ENCODE measurements at regions not wholly inside any gene's neighbourhood (a gene's known extent, or its start where the extent isn't known, plus 50 kb on each side); places are given as distances from the start of the nearest gene placed in this dataset.

GRCh38 chr22:44404341-44405020, 91.7 kb upstream of the SHISAL1 start:
- no peak for DNase-seq (ENCODE audit: low spot score)

GRCh38 chr22:44403602-44404329, 91.0 kb upstream of the SHISAL1 start:
- in situ Hi-C loops (cut with HindIII; ENCODE audit: low sequenced_read_pairs): no loop called here
- DNase-seq (ENCODE audit: low spot score): no peak

More at GRCh38 chr22:44404341-44405020, 91.7 kb upstream of the SHISAL1 start:
- in situ Hi-C loops (cut with HindIII; ENCODE audit: low sequenced_read_pairs): no loop called here

- in situ Hi-C loops (cut with HindIII; ENCODE audit: low sequenced_read_pairs): no loop called here
- no peak for DNase-seq (ENCODE audit: low spot score)
These were observed 90.4 kb upstream of the SHISAL1 start for GRCh38 chr22:44403166-44403565.

GRCh38 chr22:44402196-44403111, 89.7 kb upstream of the SHISAL1 start:
- in situ Hi-C loops (cut with HindIII; ENCODE audit: low sequenced_read_pairs): no loop called here
- DNase-seq (ENCODE audit: low spot score): no peak

- DNase-seq (ENCODE audit: low spot score): no peak
- in situ Hi-C loops (cut with HindIII; ENCODE audit: low sequenced_read_pairs): no loop called here
These were observed 89.0 kb upstream of the SHISAL1 start for GRCh38 chr22:44401783-44402110.

- DNase-seq (ENCODE audit: low spot score): no peak
These were observed 88.0 kb upstream of the SHISAL1 start for GRCh38 chr22:44400763-44401060.

GRCh38 chr22:44399906-44400762, 87.4 kb upstream of the SHISAL1 start:
- no peak for DNase-seq (ENCODE audit: low spot score)
- in situ Hi-C loops (cut with HindIII; ENCODE audit: low sequenced_read_pairs): no loop called here

More at GRCh38 chr22:44400763-44401060, 88.0 kb upstream of the SHISAL1 start:
- in situ Hi-C loops (cut with HindIII; ENCODE audit: low sequenced_read_pairs): no loop called here

GRCh38 chr22:44398856-44399837, 86.4 kb upstream of the SHISAL1 start:
- DNase-seq (ENCODE audit: low spot score): no peak
- in situ Hi-C loops (cut with HindIII; ENCODE audit: low sequenced_read_pairs): no loop called here

- no peak for DNase-seq (ENCODE audit: low spot score)
- in situ Hi-C loops (cut with HindIII; ENCODE audit: low sequenced_read_pairs): no loop called here
These were observed 84.3 kb upstream of the SHISAL1 start for GRCh38 chr22:44396727-44397722.

GRCh38 chr22:44396021-44396726, 83.4 kb upstream of the SHISAL1 start:
- in situ Hi-C loops (cut with HindIII; ENCODE audit: low sequenced_read_pairs): no loop called here

GRCh38 chr22:44395118-44396005, 82.6 kb upstream of the SHISAL1 start:
- DNase-seq (ENCODE audit: low spot score): no peak

More at GRCh38 chr22:44396021-44396726, 83.4 kb upstream of the SHISAL1 start:
- no peak for DNase-seq (ENCODE audit: low spot score)

GRCh38 chr22:44394246-44395117, 81.7 kb upstream of the SHISAL1 start:
- DNase-seq (ENCODE audit: low spot score): no peak
- in situ Hi-C loops (cut with HindIII; ENCODE audit: low sequenced_read_pairs): no loop called here

More at GRCh38 chr22:44395118-44396005, 82.6 kb upstream of the SHISAL1 start:
- in situ Hi-C loops (cut with HindIII; ENCODE audit: low sequenced_read_pairs): no loop called here

GRCh38 chr22:44393066-44393465, 80.3 kb upstream of the SHISAL1 start:
- in situ Hi-C loops (cut with HindIII; ENCODE audit: low sequenced_read_pairs): no loop called here
- no peak for DNase-seq (ENCODE audit: low spot score)

GRCh38 chr22:44392446-44392921, 79.7 kb upstream of the SHISAL1 start:
- in situ Hi-C loops (cut with HindIII; ENCODE audit: low sequenced_read_pairs): no loop called here
- DNase-seq (ENCODE audit: low spot score): no peak
